GM19043 (cell line): ENCODE measurements at regions not wholly inside any gene's neighbourhood (a gene's known extent, or its start where the extent isn't known, plus 50 kb on each side); places are given as distances from the start of the nearest gene placed in this dataset.
"Not testable (repeated sequence)": the region's sequence is repeated elsewhere in the genome, so short reads cannot be mapped to it uniquely, and the experiment has no call there.

Experiments used
- ATAC-seq: cut with Tn5 transposase; IDR thresholded peaks from one replicate; pipeline ENCODE4 v1.9.1; 2021; ENCODE audit warnings: low read depth; ENCODE audit not compliant: unreplicated experiment

DNA sequence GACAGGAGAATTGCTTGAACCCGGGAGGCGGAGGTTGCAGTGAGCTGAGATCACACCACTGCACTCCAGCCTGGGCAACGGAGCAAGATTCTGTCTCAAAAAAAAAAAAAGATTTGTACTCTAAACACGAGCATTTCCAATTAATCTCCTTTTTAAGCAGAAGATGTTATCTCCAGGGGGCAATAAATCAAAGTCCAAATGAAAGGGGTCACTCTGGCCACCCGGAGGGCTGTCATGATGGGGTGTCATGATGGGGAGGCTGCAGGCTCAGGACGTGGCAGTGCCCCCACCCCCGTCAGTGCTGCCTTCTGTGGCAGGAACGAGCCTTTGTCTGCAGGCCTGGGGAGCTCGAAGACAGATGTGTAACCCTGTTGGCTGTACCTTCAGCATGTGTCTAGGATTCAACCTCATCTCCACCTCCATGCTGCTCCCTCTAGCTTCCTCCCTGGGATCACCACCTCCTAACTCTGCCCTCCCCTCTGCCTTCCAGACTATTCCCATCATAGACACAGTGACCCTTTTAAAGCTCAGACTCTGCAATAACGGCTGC lies 76.9 kb upstream of the YWHAQ start:
- no peak for ATAC-seq

- ATAC-seq, result no peak
Measured at GRCh38 chr2:9708683-9709538, 78.1 kb upstream of the YWHAQ start.

GRCh38 chr2:9709539-9710285 lies 78.9 kb upstream of the YWHAQ start:
- ATAC-seq, result no peak

DNA sequence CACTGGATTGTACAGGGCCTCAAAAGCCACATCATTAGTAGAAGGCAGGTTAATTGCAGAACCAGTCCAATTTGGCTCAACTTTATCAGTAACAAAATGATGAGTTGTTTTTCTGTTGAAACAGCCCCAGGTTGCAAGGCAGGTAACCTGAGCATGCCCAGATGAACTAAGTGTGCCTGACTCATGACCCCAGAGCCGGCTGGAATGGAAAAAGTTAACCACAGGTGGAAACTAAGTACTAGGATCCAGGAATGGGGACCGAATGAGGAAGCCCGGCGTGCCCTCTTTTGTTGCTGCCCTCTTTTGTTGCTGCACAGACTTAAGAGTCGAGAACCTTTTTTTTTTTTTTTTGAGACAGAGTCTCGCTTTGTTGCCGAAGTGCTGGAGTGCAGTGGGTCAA lies 79.5 kb upstream of the YWHAQ start:
- ATAC-seq, result no peak

GRCh38 chr2:9712263-9712662 lies 81.5 kb upstream of the YWHAQ start:
- ATAC-seq, result no peak

DNA sequence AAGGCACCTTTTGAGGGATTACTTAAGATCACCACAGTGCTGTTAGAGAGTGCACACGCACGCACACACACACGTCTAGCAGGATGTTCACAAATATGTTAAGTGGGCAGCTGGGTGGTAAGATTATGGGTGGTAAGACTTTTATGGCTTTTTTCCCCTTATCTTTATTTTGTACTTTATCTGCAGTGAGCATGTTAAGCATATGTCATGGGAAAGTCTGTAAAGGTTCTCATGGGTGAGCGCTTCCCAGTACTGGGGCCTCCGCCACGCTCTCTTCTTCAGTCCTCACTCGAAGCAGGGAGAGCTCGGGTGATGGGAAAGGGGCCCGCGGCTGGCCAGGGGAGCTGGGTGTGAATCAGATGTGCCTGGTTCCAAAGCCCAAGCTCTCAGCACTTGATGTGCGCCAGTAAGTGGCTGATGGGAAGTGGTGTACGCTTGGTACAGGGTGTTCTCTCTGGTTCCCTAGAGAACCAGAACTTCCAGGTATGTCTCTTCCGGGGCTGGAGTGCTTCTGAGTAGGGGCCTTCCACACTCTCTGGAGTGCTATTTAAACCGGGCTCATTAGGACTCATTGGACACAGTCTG lies 83.9 kb upstream of the YWHAQ start:
- no peak for ATAC-seq

- ATAC-seq, result no peak
Measured at GRCh38 chr2:9715238-9715637, 84.4 kb upstream of the YWHAQ start.

- no peak for ATAC-seq
Measured at GRCh38 chr2:9717886-9718451, 87.2 kb upstream of the YWHAQ start.

- ATAC-seq, result no peak
Measured at GRCh38 chr2:9720352-9721093, 89.7 kb upstream of the YWHAQ start.

DNA sequence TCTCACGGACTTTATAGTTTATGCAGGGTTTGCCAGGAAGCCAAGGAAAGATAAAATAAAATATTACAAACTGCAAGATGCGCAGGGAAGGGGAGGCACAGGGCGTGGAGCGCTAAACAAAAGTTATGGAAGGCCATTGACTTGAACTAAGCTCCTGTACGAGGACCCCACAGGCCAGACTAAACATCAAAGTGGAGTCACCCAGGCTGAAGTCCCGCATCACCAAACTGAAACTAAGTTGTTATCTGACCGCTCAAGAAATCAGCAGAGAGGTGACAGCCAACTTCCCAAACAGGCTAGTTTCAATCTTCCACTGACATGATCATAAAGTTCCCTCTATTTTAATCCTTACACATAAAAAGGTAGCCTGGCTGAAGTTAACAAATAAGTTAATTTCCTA lies 90.5 kb upstream of the YWHAQ start:
- ATAC-seq, result no peak

DNA sequence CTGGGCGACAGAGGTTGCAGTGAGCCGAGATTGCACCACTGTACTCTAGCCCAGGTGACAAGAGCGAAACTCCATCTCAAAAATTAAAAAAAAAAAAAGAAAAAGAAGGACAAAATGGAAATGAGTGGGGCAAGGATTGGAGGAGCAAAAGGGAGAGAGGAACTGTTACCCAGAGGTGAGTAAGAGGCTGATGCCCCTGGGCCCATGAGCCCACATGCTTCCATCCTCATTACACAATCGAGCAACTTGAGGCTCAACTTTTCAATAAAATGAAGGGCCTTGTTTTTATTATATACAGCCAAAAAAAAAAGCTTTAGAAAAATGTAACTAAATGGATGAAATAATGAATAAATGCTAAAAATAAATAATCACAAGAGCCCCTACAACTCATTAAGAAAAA lies 91.7 kb upstream of the YWHAQ start:
- ATAC-seq, result no peak

DNA sequence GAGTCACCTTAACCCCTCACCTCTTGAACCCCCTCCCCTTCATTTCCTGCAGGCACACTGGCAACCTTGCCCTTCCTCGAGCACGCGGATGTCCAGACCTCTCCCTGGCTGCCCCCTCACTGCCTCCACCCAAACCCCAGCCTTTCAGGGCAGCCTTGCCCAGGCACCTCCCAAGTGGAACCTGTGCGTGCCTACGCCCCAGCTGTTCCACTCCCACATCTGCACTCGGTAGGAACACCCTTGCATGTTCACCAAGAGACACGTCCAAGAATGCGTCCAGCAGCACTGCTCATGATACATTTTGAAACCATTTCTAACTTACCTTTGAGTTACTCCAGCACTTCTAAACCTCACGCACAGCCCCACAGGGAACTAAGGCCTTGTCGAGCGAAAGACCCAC lies 93.8 kb upstream of the YWHAQ start:
- ATAC-seq, result no peak

DNA sequence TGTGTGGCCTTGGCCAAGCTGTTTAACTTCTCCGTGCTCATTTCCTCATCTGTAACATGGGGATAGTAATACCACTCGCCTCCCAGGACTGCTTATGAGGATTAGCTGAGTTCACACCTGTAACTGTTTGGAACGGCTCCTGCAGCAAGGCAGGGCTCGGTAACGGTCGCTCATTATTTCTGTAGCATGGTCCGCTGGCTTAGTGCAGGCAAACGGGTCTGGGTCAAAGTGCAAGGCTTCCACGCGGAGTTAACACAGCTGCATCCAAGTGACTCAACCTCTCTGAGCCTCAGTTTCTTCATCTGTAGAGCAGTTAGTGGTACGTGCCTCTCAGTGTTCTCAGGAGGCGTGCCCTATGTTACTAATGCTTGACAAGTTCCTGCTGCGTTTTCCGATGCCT lies 94.3 kb upstream of the YWHAQ start:
- no peak for ATAC-seq

DNA sequence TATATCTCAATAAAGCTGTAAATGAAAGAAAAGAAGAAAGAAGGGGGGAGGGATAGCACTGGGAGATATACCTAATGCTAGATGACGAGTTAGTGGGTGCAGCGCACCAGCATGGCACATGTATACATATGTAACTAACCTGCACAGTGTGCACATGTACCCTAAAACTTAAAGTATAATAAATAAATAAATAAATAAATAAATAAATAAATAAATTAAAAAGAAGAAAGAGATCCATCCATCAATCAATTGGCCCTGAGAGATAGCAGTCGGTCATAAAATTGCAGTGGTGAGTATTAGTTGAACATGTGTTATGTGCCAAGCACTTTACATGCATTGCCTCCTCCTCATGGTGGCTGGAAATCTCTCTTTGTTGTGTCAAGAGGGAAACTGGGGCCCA lies 95.2 kb upstream of the YWHAQ start:
- ATAC-seq, result not testable (repeated sequence)

DNA sequence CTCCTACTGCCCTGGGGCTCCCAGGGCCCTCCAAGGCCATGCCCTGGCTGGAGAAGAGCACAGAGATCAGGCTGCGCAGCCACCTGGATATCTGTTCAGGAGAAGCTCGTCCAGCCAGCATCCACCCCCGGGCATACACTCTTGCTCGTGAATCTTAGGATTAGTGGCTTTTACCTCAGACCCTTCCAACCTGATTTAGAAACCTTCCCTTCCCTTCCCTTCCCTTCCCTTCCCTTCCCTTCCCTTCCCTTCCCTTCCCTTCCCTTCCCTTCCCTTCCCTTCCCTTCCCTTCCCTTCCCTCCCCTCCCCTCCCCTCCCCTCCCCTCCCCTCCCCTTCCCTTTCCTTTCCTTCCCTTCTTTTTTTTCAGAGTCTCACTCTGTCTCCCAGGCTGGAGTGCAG lies 99.7 kb upstream of the YWHAQ start:
- ATAC-seq, result not testable (repeated sequence)

DNA sequence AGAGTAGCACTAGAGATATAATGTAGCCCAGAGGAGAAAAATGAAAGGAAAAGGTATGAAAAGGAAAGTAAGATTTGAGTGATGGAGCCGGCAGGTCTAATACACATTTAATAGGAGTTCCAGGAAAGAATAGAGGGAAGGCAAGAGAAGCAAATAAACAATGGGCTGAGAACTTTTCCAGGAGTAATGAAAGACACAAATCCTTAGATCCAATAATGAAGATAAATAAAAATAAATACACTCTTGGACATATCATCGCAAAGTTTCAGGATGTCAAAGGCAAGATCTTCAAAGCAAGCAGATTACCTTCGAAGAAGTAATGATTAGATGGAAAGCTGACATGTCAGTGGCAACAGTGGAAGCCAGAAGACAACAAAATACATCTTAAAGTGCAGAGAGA lies 102.0 kb upstream of the YWHAQ start:
- no peak for ATAC-seq

GRCh38 chr2:9734308-9734707 lies 103.5 kb upstream of the YWHAQ start:
- ATAC-seq, result no peak

DNA sequence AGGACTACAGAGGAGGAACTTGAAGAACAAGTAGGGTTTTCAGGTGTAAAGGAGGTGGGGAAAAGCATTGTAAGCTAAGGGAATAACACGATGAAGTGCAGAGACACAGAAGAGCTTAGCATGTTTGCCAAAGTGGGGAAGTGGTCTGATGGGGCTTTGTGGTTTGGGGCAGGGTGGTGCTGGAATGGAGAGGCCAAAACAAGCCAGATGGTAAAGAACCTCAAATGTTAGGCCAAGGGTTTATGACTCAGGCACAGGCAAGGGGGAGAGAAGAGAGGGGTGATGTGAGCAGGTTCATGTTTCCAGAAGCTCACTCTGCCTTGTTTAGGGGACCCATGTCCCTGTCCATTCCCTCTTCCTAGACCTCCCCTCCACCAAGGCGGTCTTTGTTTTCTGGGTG lies 104.5 kb upstream of the YWHAQ start:
- ATAC-seq, result no peak

GRCh38 chr2:9736021-9736420 lies 105.2 kb upstream of the YWHAQ start:
- ATAC-seq, result no peak
